NT2/D1 (cell line): ENCODE measurements at regions not wholly inside any gene's neighbourhood (a gene's known extent, or its start where the extent isn't known, plus 50 kb on each side); places are given as distances from the start of the nearest gene placed in this dataset.

ENCODE experiments used
- SUZ12 ChIP-seq: IDR thresholded peaks from 2 replicates; pipeline ENCODE4 v1.6.1; 2011; ENCODE audit not compliant: insufficient read length, insufficient read depth; ENCODE audit errors: extremely low read depth
- YY1 ChIP-seq: IDR thresholded peaks from 2 replicates; pipeline ENCODE4 v1.6.1; 2011; ENCODE audit not compliant: insufficient read length, insufficient read depth
- ZNF274 ChIP-seq: IDR thresholded peaks from 2 replicates; pipeline ENCODE4 v1.6.1; 2011; ENCODE audit warnings: mild to moderate bottlenecking, low read depth, low read length

GRCh38 chr21:27192281-27192949 is 225.5 kb upstream of the ADAMTS5 start:
- TF ChIP-seq SUZ12 = no peak
- no peak for TF ChIP-seq ZNF274
- no peak for TF ChIP-seq YY1
